GM23248 (cell line): ENCODE measurements at regions not wholly inside any gene's neighbourhood (a gene's known extent, or its start where the extent isn't known, plus 50 kb on each side); places are given as distances from the start of the nearest gene placed in this dataset.

Source experiments
- EZH2 ChIP-seq: fragments of 200-600 bp; sonication (generic); IDR thresholded peaks from 2 replicates; pipeline ENCODE4 v1.6.1; 2018; ENCODE audit warnings: antibody characterized with exemption, mild to moderate bottlenecking; ENCODE audit not compliant: insufficient read depth, poor library complexity, severe bottlenecking
- EZH2phosphoT487 ChIP-seq: fragments of 200-600 bp; sonication (generic); IDR thresholded peaks from 2 replicates; pipeline ENCODE4 v1.6.1; 2018; ENCODE audit warnings: antibody characterized with exemption, moderate library complexity, mild to moderate bottlenecking, low read depth; ENCODE audit not compliant: insufficient read depth

DNA sequence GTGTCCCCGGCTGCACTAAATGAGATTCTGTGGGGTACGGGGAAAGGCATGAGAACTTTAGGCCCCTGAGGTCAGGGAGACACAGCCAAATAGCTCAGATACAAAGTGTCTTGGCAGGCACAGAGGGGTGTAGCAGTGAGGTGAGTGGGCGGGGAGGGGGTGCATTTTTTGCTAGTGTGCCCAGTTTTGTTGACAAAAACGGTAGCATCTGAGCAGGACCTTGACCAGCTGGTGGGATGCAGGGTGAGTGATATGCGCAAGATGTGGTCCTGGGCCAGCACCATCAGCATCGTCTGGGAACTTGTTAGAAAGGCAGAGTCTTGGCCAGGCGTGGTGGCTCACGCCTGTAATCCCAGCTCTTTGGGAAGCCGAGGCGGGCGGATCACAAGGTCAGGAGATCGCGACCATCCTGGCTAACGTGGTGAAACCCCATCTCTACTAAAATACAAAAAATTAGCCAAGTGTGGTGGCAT, 127.3 kb upstream of the LGALSL start:
- no peak for TF ChIP-seq EZH2phosphoT487
- no peak for TF ChIP-seq EZH2
